Ureter (tissue), 1 donor: ENCODE measurements at regions not wholly inside any gene's neighbourhood (a gene's known extent, or its start where the extent isn't known, plus 50 kb on each side); places are given as distances from the start of the nearest gene placed in this dataset.
"Not testable (repeated sequence)": the region's sequence is repeated elsewhere in the genome, so short reads cannot be mapped to it uniquely, and the experiment has no call there.

ENCODE experiments used
- DNase-seq: peaks from one replicate; pipeline ENCODE4 v3.0.0-alpha.2; 2020; ENCODE audit warnings: low spot score
- donor health status: DM: yes; HTN: yes; CAD: no.

- not testable (repeated sequence) for DNase-seq
Observed at GRCh38 chr3:6704817-6705216, 156.1 kb upstream of the GRM7 start.

- DNase-seq, result no peak
Observed at GRCh38 chr3:6706777-6707176, 154.1 kb upstream of the GRM7 start.

- DNase-seq, result no peak
Observed at GRCh38 chr3:6709178-6709577, 151.7 kb upstream of the GRM7 start.

GRCh38 chr3:6714962-6715361, 146.0 kb upstream of the GRM7 start:
- DNase-seq, result no peak

- DNase-seq, result no peak
Observed at GRCh38 chr3:6716420-6716819, 144.5 kb upstream of the GRM7 start.

- DNase-seq, result no peak
Observed at GRCh38 chr3:6717026-6717943, 143.6 kb upstream of the GRM7 start.

- no peak for DNase-seq
Observed at GRCh38 chr3:6719999-6720398, 140.9 kb upstream of the GRM7 start.

- DNase-seq, result no peak
Observed at GRCh38 chr3:6721491-6721890, 139.4 kb upstream of the GRM7 start.

- DNase-seq, result no peak
Observed at GRCh38 chr3:6723205-6723604, 137.7 kb upstream of the GRM7 start.

- DNase-seq, result no peak
Observed at GRCh38 chr3:6726811-6727210, 134.1 kb upstream of the GRM7 start.

- no peak for DNase-seq
Observed at GRCh38 chr3:6732807-6733206, 128.1 kb upstream of the GRM7 start.

- DNase-seq, result no peak
Observed at GRCh38 chr3:6733699-6734394, 127.1 kb upstream of the GRM7 start.

GRCh38 chr3:6734395-6734746, 126.5 kb upstream of the GRM7 start:
- DNase-seq, result no peak

GRCh38 chr3:6736836-6737629, 123.9 kb upstream of the GRM7 start:
- no peak for DNase-seq

- no peak for DNase-seq
Observed at GRCh38 chr3:6737630-6738029, 123.3 kb upstream of the GRM7 start.

- DNase-seq, result no peak
Observed at GRCh38 chr3:6739288-6739687, 121.6 kb upstream of the GRM7 start.

- DNase-seq, result no peak
Observed at GRCh38 chr3:6743067-6743720, 117.7 kb upstream of the GRM7 start.

- DNase-seq, result no peak
Observed at GRCh38 chr3:6746443-6746842, 114.5 kb upstream of the GRM7 start.

- no peak for DNase-seq
Observed at GRCh38 chr3:6747017-6747416, 113.9 kb upstream of the GRM7 start.

- DNase-seq, result no peak
Observed at GRCh38 chr3:6750782-6751181, 110.1 kb upstream of the GRM7 start.

GRCh38 chr3:6753536-6753935, 107.4 kb upstream of the GRM7 start:
- no peak for DNase-seq
